H9 (cell line): ENCODE measurements at regions not wholly inside any gene's neighbourhood (a gene's known extent, or its start where the extent isn't known, plus 50 kb on each side); places are given as distances from the start of the nearest gene placed in this dataset.

Source experiments
- DNase-seq: peaks from one replicate; pipeline ENCODE4 v3.0.0-alpha.2; 2017
- H2AFZ ChIP-seq: one replicate; pipeline ENCODE4 v1.6.1; 2013; ENCODE audit warnings: mild to moderate bottlenecking, low read length, control low read depth, moderate library complexity
- H2AK5ac ChIP-seq: 2 replicates; pipeline ENCODE4 v1.6.1; 2013; ENCODE audit warnings: low read length, control low read depth, mixed read lengths; ENCODE audit not compliant: insufficient read length
- H2BK120ac ChIP-seq: one replicate; pipeline ENCODE4 v1.6.1; 2013; ENCODE audit warnings: low read depth, mild to moderate bottlenecking, low read length, control low read depth, inconsistent platforms; ENCODE audit not compliant: poor library complexity, severe bottlenecking
- H2BK12ac ChIP-seq: 2 replicates; pipeline ENCODE4 v1.6.1; 2013; ENCODE audit warnings: low read length, control low read depth, mixed read lengths, low read depth; ENCODE audit not compliant: insufficient read length
- H2BK15ac ChIP-seq: 2 replicates; pipeline ENCODE4 v1.6.1; 2013; ENCODE audit warnings: low read depth, low read length, control low read depth
- H2BK20ac ChIP-seq: one replicate; pipeline ENCODE4 v1.6.1; 2013; ENCODE audit warnings: low read depth, mild to moderate bottlenecking, low read length, control low read depth, inconsistent platforms; ENCODE audit not compliant: poor library complexity, severe bottlenecking
- H2BK5ac ChIP-seq: 2 replicates; pipeline ENCODE4 v1.6.1; 2013; ENCODE audit warnings: low read length, control low read depth, mixed read lengths; ENCODE audit not compliant: insufficient read length
- H3K14ac ChIP-seq: 2 replicates; pipeline ENCODE4 v1.6.1; 2013; ENCODE audit warnings: low read length, control low read depth; ENCODE audit not compliant: insufficient read depth
- H3K18ac ChIP-seq: 2 replicates; pipeline ENCODE4 v1.6.1; 2013; ENCODE audit warnings: low read depth, mild to moderate bottlenecking, mixed read lengths, low read length, control low read depth; ENCODE audit not compliant: insufficient read length
- H3K23ac ChIP-seq: 2 replicates; pipeline ENCODE4 v1.6.1; 2013; ENCODE audit warnings: low read length, control low read depth, mixed read lengths, low read depth; ENCODE audit not compliant: insufficient read length
- H3K23me2 ChIP-seq: 2 replicates; pipeline ENCODE4 v1.6.1; 2013; ENCODE audit warnings: low read depth, mild to moderate bottlenecking, mixed read lengths, low read length, control low read depth; ENCODE audit not compliant: insufficient read length, poor library complexity, severe bottlenecking
- H3K27ac ChIP-seq: 2 replicates; pipeline ENCODE4 v1.5.1; 2013; ENCODE audit warnings: low read length, control low read depth, mixed read lengths, low read depth; ENCODE audit not compliant: insufficient read length
- H3K27me3 ChIP-seq: 2 replicates; pipeline ENCODE4 v1.6.1; 2013; ENCODE audit warnings: low read length, control low read depth, inconsistent platforms; ENCODE audit not compliant: insufficient read depth
- H3K4ac ChIP-seq: 2 replicates; pipeline ENCODE4 v1.6.1; 2013; ENCODE audit warnings: low read depth, mild to moderate bottlenecking, control low read depth, inconsistent platforms, low read length, moderate library complexity
- H3K4me1 ChIP-seq: 2 replicates; pipeline ENCODE4 v1.6.1; 2013; ENCODE audit warnings: low read length, control low read depth, inconsistent platforms; ENCODE audit not compliant: insufficient read depth
- H3K4me2 ChIP-seq: 2 replicates; pipeline ENCODE4 v1.6.1; 2013; ENCODE audit warnings: low read length, control low read depth, mixed read lengths; ENCODE audit not compliant: insufficient read length, insufficient read depth
- H3K56ac ChIP-seq: 2 replicates; pipeline ENCODE4 v1.6.1; 2013; ENCODE audit warnings: low read depth, mild to moderate bottlenecking, mixed read lengths, low read length, control low read depth; ENCODE audit not compliant: insufficient read length
- H3K79me1 ChIP-seq: 2 replicates; pipeline ENCODE4 v1.6.1; 2013; ENCODE audit warnings: low read depth, mild to moderate bottlenecking, moderate library complexity, low read length, control low read depth, inconsistent platforms; ENCODE audit not compliant: insufficient read depth, poor library complexity, severe bottlenecking
- H3K79me2 ChIP-seq: 2 replicates; pipeline ENCODE4 v1.6.1; 2013; ENCODE audit warnings: low read length, control low read depth, inconsistent platforms; ENCODE audit not compliant: insufficient read depth
- H3K9ac ChIP-seq: 2 replicates; pipeline ENCODE4 v1.6.1; 2013; ENCODE audit warnings: low read length, control low read depth, mixed read lengths; ENCODE audit not compliant: insufficient read length; ENCODE audit errors: extremely low read depth
- H3K9me3 ChIP-seq: one replicate; pipeline ENCODE4 v1.6.1; 2013; ENCODE audit warnings: low read depth, low read length, inconsistent platforms; ENCODE audit not compliant: control insufficient read depth
- H3T11ph ChIP-seq: one replicate; pipeline ENCODE4 v1.6.1; 2013; ENCODE audit warnings: mild to moderate bottlenecking, low read length, control low read depth, inconsistent platforms
- H4K20me1 ChIP-seq: one replicate; pipeline ENCODE4 v1.6.1; 2013; ENCODE audit not compliant: control insufficient read depth, insufficient read length, insufficient read depth
- H4K5ac ChIP-seq: 2 replicates; pipeline ENCODE4 v1.6.1; 2013; ENCODE audit warnings: low read depth, mild to moderate bottlenecking, mixed read lengths, low read length, control low read depth; ENCODE audit not compliant: insufficient read length
- H4K8ac ChIP-seq: replicated peaks from 2 replicates; pipeline ENCODE4 v1.6.1; 2013; ENCODE audit warnings: low read length, control low read depth, mixed read lengths, low read depth; ENCODE audit not compliant: insufficient read length
- H4K91ac ChIP-seq: 2 replicates; pipeline ENCODE4 v1.6.1; 2013; ENCODE audit warnings: low read depth, mild to moderate bottlenecking, moderate library complexity, mixed read lengths, low read length, control low read depth; ENCODE audit not compliant: insufficient read length
- H3K27ac Mint-ChIP-seq, 3 experiments: 2 replicates in 2 of 3; 3 replicates in 1 of 3; pipeline ENCODE4 v1.8.0; 2020 to 2021; ENCODE audit warnings: mixed read lengths in 3 of 3, mild to moderate bottlenecking in 1 of 3, moderate library complexity in 1 of 3
- H3K27me3 Mint-ChIP-seq: 2 replicates; pipeline ENCODE4 v1.8.0; 2021; ENCODE audit warnings: low read depth, mild to moderate bottlenecking, moderate library complexity, mixed read lengths
- H3K36me3 Mint-ChIP-seq, 3 experiments: 2 replicates in 2 of 3; 3 replicates in 1 of 3; pipeline ENCODE4 v1.8.0; 2020 to 2021; ENCODE audit warnings: low read depth in 3 of 3, mixed read lengths in 3 of 3; ENCODE audit not compliant: insufficient read depth in 1 of 3
- H3K4me1 Mint-ChIP-seq, 2 experiments: 2 replicates each; pipeline ENCODE4 v1.8.0; 2020; ENCODE audit warnings: mixed read lengths in 2 of 2
- H3K4me3 Mint-ChIP-seq, 2 experiments: 2 replicates in 1 of 2; 3 replicates in 1 of 2; pipeline ENCODE4 v1.8.0; 2020 to 2021; ENCODE audit warnings: mild to moderate bottlenecking in 2 of 2, mixed read lengths in 2 of 2, moderate library complexity in 1 of 2
- H3K9me3 Mint-ChIP-seq, 2 experiments: 2 replicates in 1 of 2; 3 replicates in 1 of 2; pipeline ENCODE4 v1.8.0; 2020; ENCODE audit warnings: mild to moderate bottlenecking in 2 of 2, mixed read lengths in 2 of 2, moderate library complexity in 1 of 2
- WGBS: extraction: QIAGEN DNeasy Blood & Tissue Kit; methylation state at CpG from one replicate; pipeline ENCODE4 v1.1.7; 2013; ENCODE audit warnings: missing lambda C conversion rate, low lambda C conversion rate, mixed read lengths; ENCODE audit not compliant: insufficient read length; ENCODE audit errors: extremely low coverage; 5-methylcytosine and 5-hydroxymethylcytosine counted together
- TF ChIP-seq, protein P1 (sequence below): fragments of 200-600 bp; sonication (generic); conservative IDR thresholded peaks from 3 replicates; pipeline ENCODE4 v1.8.0; 2021; ENCODE audit warnings: antibody characterized with exemption, mild to moderate bottlenecking

DNA sequence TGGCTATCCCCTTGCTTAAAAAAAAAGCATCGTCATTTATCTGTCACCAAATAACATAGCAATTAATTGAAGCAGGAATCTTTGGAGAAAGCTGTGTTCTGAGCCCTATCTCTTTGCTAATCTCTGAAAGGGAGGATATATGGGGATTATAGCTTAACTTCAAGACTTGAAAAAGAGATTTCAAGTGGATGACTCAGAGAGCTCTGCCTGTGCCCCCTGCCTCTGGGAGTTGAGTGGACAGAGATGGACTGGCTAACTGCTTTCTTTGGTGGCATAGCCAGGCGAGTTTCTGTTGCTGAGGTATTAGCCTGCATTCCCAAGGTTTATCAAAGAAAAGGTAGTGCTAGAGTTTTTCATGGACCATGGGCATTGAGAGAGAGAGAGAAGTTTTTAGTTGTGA lies 91.6 kb downstream of the DDIT4L start:
- no peak overlapping the region for H3K27ac Mint-ChIP-seq
- Histone ChIP-seq H3K79me2 (no peaks in the 10 kb centered on the region), H2AFZ (no peak overlapping the region), H3T11ph (no peak overlapping the region), H4K5ac (no peak overlapping the region), H3K23ac (no peak overlapping the region), H3K23me2 (no peaks in the 10 kb centered on the region), H3K9ac (no peak overlapping the region), H3K27me3 (no peaks in the 10 kb centered on the region), H2BK5ac (no peak overlapping the region), H3K79me1 (no peaks in the 10 kb centered on the region), H2BK12ac (no peak overlapping the region), H3K56ac (no peak overlapping the region), H2BK20ac (no peak overlapping the region), H3K4me1 (no peaks in the 10 kb centered on the region; the same call in 1 of the 2 replicates), H3K9me3 (no peaks in the 10 kb centered on the region), H4K91ac (no peak overlapping the region), H4K20me1 (no peaks in the 10 kb centered on the region), H2AK5ac (no peak overlapping the region), H3K14ac (no peak overlapping the region), H3K4me2 (no peak overlapping the region), H3K4ac (no peak overlapping the region), H3K18ac (no peak overlapping the region), H2BK120ac (no peak overlapping the region), H4K8ac (no peak overlapping the region), H3K27ac (no peak overlapping the region), H2BK15ac (no peak overlapping the region)
- H3K36me3 Mint-ChIP-seq, result no peaks in the 10 kb centered on the region
- no CpG with 5 or more reads among the region's 2 CpGs for WGBS
- peaks cover 50 to 54% of the 10 kb centered on the region in 2 experiments for H3K4me1 Mint-ChIP-seq
- H3K4me3 Mint-ChIP-seq, result no peak overlapping the region
- DNase-seq, result no peak
- H3K27me3 Mint-ChIP-seq, result no peaks in the 10 kb centered on the region
- no peaks in the 10 kb centered on the region for H3K9me3 Mint-ChIP-seq
- TF ChIP-seq, protein P1, sequence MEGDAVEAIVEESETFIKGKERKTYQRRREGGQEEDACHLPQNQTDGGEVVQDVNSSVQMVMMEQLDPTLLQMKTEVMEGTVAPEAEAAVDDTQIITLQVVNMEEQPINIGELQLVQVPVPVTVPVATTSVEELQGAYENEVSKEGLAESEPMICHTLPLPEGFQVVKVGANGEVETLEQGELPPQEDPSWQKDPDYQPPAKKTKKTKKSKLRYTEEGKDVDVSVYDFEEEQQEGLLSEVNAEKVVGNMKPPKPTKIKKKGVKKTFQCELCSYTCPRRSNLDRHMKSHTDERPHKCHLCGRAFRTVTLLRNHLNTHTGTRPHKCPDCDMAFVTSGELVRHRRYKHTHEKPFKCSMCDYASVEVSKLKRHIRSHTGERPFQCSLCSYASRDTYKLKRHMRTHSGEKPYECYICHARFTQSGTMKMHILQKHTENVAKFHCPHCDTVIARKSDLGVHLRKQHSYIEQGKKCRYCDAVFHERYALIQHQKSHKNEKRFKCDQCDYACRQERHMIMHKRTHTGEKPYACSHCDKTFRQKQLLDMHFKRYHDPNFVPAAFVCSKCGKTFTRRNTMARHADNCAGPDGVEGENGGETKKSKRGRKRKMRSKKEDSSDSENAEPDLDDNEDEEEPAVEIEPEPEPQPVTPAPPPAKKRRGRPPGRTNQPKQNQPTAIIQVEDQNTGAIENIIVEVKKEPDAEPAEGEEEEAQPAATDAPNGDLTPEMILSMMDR, result no peak
